HCT116 (cell line): ENCODE measurements at regions not wholly inside any gene's neighbourhood (a gene's known extent, or its start where the extent isn't known, plus 50 kb on each side); places are given as distances from the start of the nearest gene placed in this dataset.

ENCODE experiments used
- ATAC-seq: fragments of 200-7000 bp; cut with Tn5 transposase; 2 replicates; pipeline ENCODE4 v1.9.1; 2020; ENCODE audit warnings: mild to moderate bottlenecking, moderate library complexity
- BruUV-seq: library from RNA; stranded (reverse); fragments of 400-500 nt; replicated peaks from 2 replicates; lab custom pipeline; 2021; lab: Mats Ljungman, UMichigan
- CTCF ChIA-PET: fragments of 300-600 bp; sonication (Branson Sonifier 250); formaldehyde crosslinking; loops from one replicate; lab custom pipeline; 2021; ENCODE audit warnings: antibody characterized with exemption; lab: Charles Lee
- POLR2A ChIA-PET: fragments of 300-600, 350-600 bp; sonication (Branson Sonifier 250); formaldehyde crosslinking; loops from one replicate; lab custom pipeline; 2021; ENCODE audit warnings: antibody characterized with exemption; lab: Charles Lee
- RAD21 ChIA-PET, 2 experiments: fragments of 300-600 bp; sonication (Branson Sonifier 250); formaldehyde crosslinking; loops; one replicate each; lab custom pipeline; 2023; ENCODE audit warnings: low total read pairs in 2 of 2; ENCODE audit not compliant: uncharacterized antibody in 2 of 2, unreplicated experiment in 2 of 2, low non-redundant PET in 1 of 2; lab: Charles Lee
- DNase-seq: peaks from one replicate; pipeline ENCODE4 v3.0.0-alpha.2; 2010; ENCODE audit warnings: low read depth, low spot score
- H2AFZ ChIP-seq: fragments of 200-600 bp; shearing (Covaris generic), sonication (generic); 2 replicates; pipeline ENCODE4 v1.6.1; 2017; ENCODE audit warnings: low read depth, mixed run types, mixed read lengths, antibody characterized with exemption, low read length; ENCODE audit not compliant: poor library complexity, severe bottlenecking
- H3K27ac ChIP-seq: 2 replicates; pipeline ENCODE4 v1.5.1; 2012; ENCODE audit warnings: low read depth, low read length
- H3K27me3 ChIP-seq: fragments of 200-600 bp; sonication (generic); 2 replicates; pipeline ENCODE4 v1.6.1; 2016; ENCODE audit warnings: mixed run types, low read length, mixed read lengths; ENCODE audit not compliant: insufficient read depth
- H3K36me3 ChIP-seq, 2 experiments: fragments of 200-500 bp in 1 of 2; fragments of 200-600 bp in 1 of 2; sonication (Bioruptor generic) in 1 of 2; sonication (generic) in 1 of 2; 2 replicates each; pipeline versions ENCODE4 v1.5.1 to v1.6.1; 2014 to 2016; ENCODE audit warnings: low read length in 2 of 2, inconsistent platforms in 1 of 2, mixed read lengths in 1 of 2, mixed run types in 1 of 2; ENCODE audit not compliant: insufficient read depth in 2 of 2, control insufficient read depth in 1 of 2
- H3K4me1 ChIP-seq, 2 experiments: fragments of 200-600 bp in 1 of 2; sonication (generic) in 1 of 2; 2 replicates each; pipeline versions ENCODE4 v1.5.1 to v1.6.1; 2012 to 2017; ENCODE audit warnings: low read length in 2 of 2, inconsistent platforms in 1 of 2, mild to moderate bottlenecking in 1 of 2, mixed read lengths in 1 of 2, mixed run types in 1 of 2, moderate library complexity in 1 of 2; ENCODE audit not compliant: insufficient read depth in 2 of 2, control insufficient read depth in 1 of 2
- H3K4me2 ChIP-seq: fragments of 200-600 bp; sonication (generic); 2 replicates; pipeline ENCODE4 v1.6.1; 2017; ENCODE audit warnings: mixed run types, low read length, mixed read lengths
- H3K4me3 ChIP-seq, 2 experiments: fragments of 200-600 bp in 1 of 2; sonication (generic) in 1 of 2; replicated peaks in 1 of 2; 2 replicates each; pipeline ENCODE4 v1.5.1; 2011 to 2016; ENCODE audit warnings: low read length in 2 of 2, control low read depth in 1 of 2, low read depth in 1 of 2, mild to moderate bottlenecking in 1 of 2, mixed read lengths in 1 of 2, mixed run types in 1 of 2
- H3K79me2 ChIP-seq: fragments of 200-600 bp; sonication (generic); 2 replicates; pipeline ENCODE4 v1.6.1; 2017; ENCODE audit warnings: mild to moderate bottlenecking, mixed run types, low read length, moderate library complexity, mixed read lengths; ENCODE audit not compliant: insufficient read depth
- H3K9ac ChIP-seq: fragments of 200-600 bp; sonication (generic); 2 replicates; pipeline ENCODE4 v1.6.1; 2016; ENCODE audit warnings: low read length, mixed read lengths
- H3K9me2 ChIP-seq: fragments of 200-600 bp; sonication (generic), shearing (Covaris generic); 2 replicates; pipeline ENCODE4 v1.6.1; 2017; ENCODE audit warnings: mixed run types, mild to moderate bottlenecking, moderate library complexity; ENCODE audit not compliant: insufficient read depth
- H3K9me3 ChIP-seq, 2 experiments: fragments of 200-500 bp in 1 of 2; fragments of 200-600 bp in 1 of 2; sonication (Bioruptor generic) in 1 of 2; sonication (generic) in 1 of 2; 2 replicates each; pipeline ENCODE4 v1.6.1; 2014 to 2017; ENCODE audit warnings: low read length in 2 of 2, mixed read lengths in 2 of 2, inconsistent platforms in 1 of 2, low read depth in 1 of 2, mild to moderate bottlenecking in 1 of 2, mixed run types in 1 of 2, moderate library complexity in 1 of 2; ENCODE audit not compliant: control insufficient read depth in 1 of 2, insufficient read depth in 1 of 2
- H4K20me1 ChIP-seq: fragments of 200-600 bp; sonication (generic), shearing (Covaris generic); 2 replicates; pipeline ENCODE4 v1.6.1; 2017; ENCODE audit warnings: mixed run types, mild to moderate bottlenecking, moderate library complexity; ENCODE audit not compliant: insufficient read depth
- CBX3 ChIP-seq: IDR thresholded peaks from 2 replicates; pipeline ENCODE4 v1.6.1; 2012; ENCODE audit warnings: low read depth
- CEBPB ChIP-seq: IDR thresholded peaks from 2 replicates; pipeline ENCODE4 v1.6.1; 2012; ENCODE audit warnings: low read depth
- ELF1 ChIP-seq: IDR thresholded peaks from 2 replicates; pipeline ENCODE4 v1.6.1; 2012; ENCODE audit warnings: low read depth, borderline replicate concordance
- EZH2 ChIP-seq: fragments of 200-600 bp; sonication (generic); IDR thresholded peaks from 2 replicates; pipeline ENCODE4 v1.6.1; 2017; ENCODE audit warnings: antibody characterized with exemption, mixed run types
- EZH2phosphoT487 ChIP-seq: fragments of 200-600 bp; IDR thresholded peaks from 2 replicates; pipeline ENCODE4 v1.6.1; 2018; ENCODE audit warnings: antibody characterized with exemption, borderline replicate concordance
- FOSL1 ChIP-seq: IDR thresholded peaks from 2 replicates; pipeline ENCODE4 v1.6.1; 2012; ENCODE audit warnings: low read depth
- JUND ChIP-seq: IDR thresholded peaks from 2 replicates; pipeline ENCODE4 v1.6.1; 2012
- MAX ChIP-seq: IDR thresholded peaks from 2 replicates; pipeline ENCODE4 v1.6.1; 2012
- POLR2A ChIP-seq: IDR thresholded peaks from 2 replicates; pipeline ENCODE4 v1.7.0; 2011; ENCODE audit warnings: borderline replicate concordance; ENCODE audit not compliant: insufficient read depth, insufficient read length; ENCODE audit errors: extremely low read depth
- POLR2AphosphoS5 ChIP-seq: IDR thresholded peaks from 2 replicates; pipeline ENCODE4 v1.6.1; 2011; ENCODE audit warnings: mild to moderate bottlenecking, low read depth, low read length, moderate library complexity
- RAD21 ChIP-seq: IDR thresholded peaks from 2 replicates; pipeline ENCODE4 v1.6.1; 2012; ENCODE audit warnings: low read depth, mild to moderate bottlenecking
- SIN3A ChIP-seq: IDR thresholded peaks from 2 replicates; pipeline ENCODE4 v1.6.1; 2012; ENCODE audit warnings: low read depth
- SP1 ChIP-seq: IDR thresholded peaks from 2 replicates; pipeline ENCODE4 v1.6.1; 2012; ENCODE audit warnings: low read depth
- SRF ChIP-seq: IDR thresholded peaks from 2 replicates; pipeline ENCODE4 v1.6.1; 2012; ENCODE audit warnings: low read depth
- TCF7L2 ChIP-seq: IDR thresholded peaks from 2 replicates; pipeline ENCODE4 v1.7.0; 2011; ENCODE audit warnings: borderline replicate concordance, inconsistent platforms; ENCODE audit not compliant: insufficient read depth, insufficient read length; ENCODE audit errors: extremely low read depth
- ZFX ChIP-seq: fragments of 450-650 bp; IDR thresholded peaks from 2 replicates; pipeline ENCODE4 v1.6.1; 2017
- ZNF274 ChIP-seq: fragments of 200-500 bp; sonication (Bioruptor generic); IDR thresholded peaks from 2 replicates; pipeline ENCODE4 v1.6.1; 2014; ENCODE audit warnings: mild to moderate bottlenecking, low read depth, low read length, inconsistent platforms
- intact Hi-C: fragments of 100-400 bp; cut with micrococcal nuclease; formaldehyde crosslinking; loops from 2 replicates; pipeline ENCODE4 v1.10.0; 2022
- TF ChIP-seq, protein P1 (sequence below): IDR thresholded peaks from 2 replicates; pipeline ENCODE4 v1.6.1; 2012; ENCODE audit warnings: low read depth

- TF ChIP-seq SP1 (no peak), EZH2phosphoT487 (no peak), CBX3 (no peak), ZFX (no peak), POLR2AphosphoS5 (no peak), ELF1 (no peak), SRF (no peak), JUND (no peak), FOSL1 (no peak), MAX (no peak), TCF7L2 (no peak)
- TF ChIP-seq, all 23 proteins: peak for 0
- CTCF ChIA-PET, result no interaction called here
- ATAC-seq, result no peak
Observed at GRCh38 chrX:117803463-117803862, 313.1 kb downstream of the KLHL13 start.

GRCh38 chrX:117788339-117788738 is 328.3 kb downstream of the KLHL13 start:
- Histone ChIP-seq H3K4me1 (no peaks in the 10 kb centered on the region), H4K20me1 (no peaks in the 10 kb centered on the region), H3K9ac (no peak overlapping the region), H3K27me3 (no peaks in the 10 kb centered on the region), H3K9me2 (no peaks in the 10 kb centered on the region), H3K4me3 (no peak overlapping the region), H2AFZ (no peak overlapping the region), H3K79me2 (no peaks in the 10 kb centered on the region), H3K4me2 (no peak overlapping the region), H3K27ac (no peak overlapping the region), H3K9me3 (no peaks in the 10 kb centered on the region), H3K36me3 (no peaks in the 10 kb centered on the region)
- no TSS peak for BruUV-seq
- ChIA-PET POLR2A (no interaction called here), RAD21 (no interaction called here), CTCF (no interaction called here)
- intact Hi-C loops, result no loop called here
- DNase-seq (no peak), ATAC-seq (no peak)
- TF ChIP-seq SIN3A (no peak), EZH2 (no peak), EZH2phosphoT487 (no peak), ELF1 (no peak), MAX (no peak), CBX3 (no peak), POLR2A (no peak), ZNF274 (no peak), ZFX (no peak), RAD21 (no peak), SRF (no peak), TCF7L2 (no peak), CEBPB (no peak)
- TF ChIP-seq, protein P1, sequence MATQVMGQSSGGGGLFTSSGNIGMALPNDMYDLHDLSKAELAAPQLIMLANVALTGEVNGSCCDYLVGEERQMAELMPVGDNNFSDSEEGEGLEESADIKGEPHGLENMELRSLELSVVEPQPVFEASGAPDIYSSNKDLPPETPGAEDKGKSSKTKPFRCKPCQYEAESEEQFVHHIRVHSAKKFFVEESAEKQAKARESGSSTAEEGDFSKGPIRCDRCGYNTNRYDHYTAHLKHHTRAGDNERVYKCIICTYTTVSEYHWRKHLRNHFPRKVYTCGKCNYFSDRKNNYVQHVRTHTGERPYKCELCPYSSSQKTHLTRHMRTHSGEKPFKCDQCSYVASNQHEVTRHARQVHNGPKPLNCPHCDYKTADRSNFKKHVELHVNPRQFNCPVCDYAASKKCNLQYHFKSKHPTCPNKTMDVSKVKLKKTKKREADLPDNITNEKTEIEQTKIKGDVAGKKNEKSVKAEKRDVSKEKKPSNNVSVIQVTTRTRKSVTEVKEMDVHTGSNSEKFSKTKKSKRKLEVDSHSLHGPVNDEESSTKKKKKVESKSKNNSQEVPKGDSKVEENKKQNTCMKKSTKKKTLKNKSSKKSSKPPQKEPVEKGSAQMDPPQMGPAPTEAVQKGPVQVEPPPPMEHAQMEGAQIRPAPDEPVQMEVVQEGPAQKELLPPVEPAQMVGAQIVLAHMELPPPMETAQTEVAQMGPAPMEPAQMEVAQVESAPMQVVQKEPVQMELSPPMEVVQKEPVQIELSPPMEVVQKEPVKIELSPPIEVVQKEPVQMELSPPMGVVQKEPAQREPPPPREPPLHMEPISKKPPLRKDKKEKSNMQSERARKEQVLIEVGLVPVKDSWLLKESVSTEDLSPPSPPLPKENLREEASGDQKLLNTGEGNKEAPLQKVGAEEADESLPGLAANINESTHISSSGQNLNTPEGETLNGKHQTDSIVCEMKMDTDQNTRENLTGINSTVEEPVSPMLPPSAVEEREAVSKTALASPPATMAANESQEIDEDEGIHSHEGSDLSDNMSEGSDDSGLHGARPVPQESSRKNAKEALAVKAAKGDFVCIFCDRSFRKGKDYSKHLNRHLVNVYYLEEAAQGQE, result no peak

More at GRCh38 chrX:117803463-117803862, 313.1 kb downstream of the KLHL13 start:
- no peaks in the 10 kb centered on the region for H3K9me2 ChIP-seq
- no peaks in the 10 kb centered on the region for H3K4me1 ChIP-seq
- BruUV-seq, result no TSS peak
- H2AFZ ChIP-seq, result no peak overlapping the region
- DNase-seq, result no peak
- no peaks in the 10 kb centered on the region for H3K36me3 ChIP-seq
- ChIA-PET RAD21 (no interaction called here), POLR2A (no interaction called here)
- H3K9ac ChIP-seq, result no peak overlapping the region
- H4K20me1 ChIP-seq, result no peaks in the 10 kb centered on the region
- no peaks in the 10 kb centered on the region for H3K79me2 ChIP-seq
- H3K4me2 ChIP-seq, result no peak overlapping the region
- no peaks in the 10 kb centered on the region for H3K27me3 ChIP-seq
- H3K4me3 ChIP-seq, result no peak overlapping the region
- H3K9me3 ChIP-seq, result no peaks in the 10 kb centered on the region
- intact Hi-C loops, result loop anchor here (10.0 kb wide), 1 partner anchor 821 kb away; no protein-coding TSS in a partner anchor
- no peak overlapping the region for H3K27ac ChIP-seq
